ENCODE measurements at regions not wholly inside any gene's neighbourhood (a gene's known extent, or its start where the extent isn't known, plus 50 kb on each side); places are given as distances from the start of the nearest gene placed in this dataset.
"Not testable (repeated sequence)": the region's sequence is repeated elsewhere in the genome, so short reads cannot be mapped to it uniquely, and the experiment has no call there.

- H4K8ac ChIP-seq (replicated peaks; ENCODE audit: insufficient read length, low read depth, low read length); H3T11ph ChIP-seq (ENCODE audit: low read length); H4K20me1 ChIP-seq (ENCODE audit: control insufficient read depth, insufficient read depth, insufficient read length); H3K27me3 ChIP-seq (ENCODE audit: insufficient read depth, low read length); H4K91ac ChIP-seq (ENCODE audit: insufficient read length, low read depth, low read length); H2BK12ac ChIP-seq (ENCODE audit: insufficient read length, low read depth, low read length); H3K4me1 ChIP-seq (ENCODE audit: insufficient read depth, low read length); H3K79me1 ChIP-seq (ENCODE audit: insufficient read depth, low read depth, low read length, poor library complexity, severe bottlenecking); H2AFZ ChIP-seq (ENCODE audit: low read length); H3K18ac ChIP-seq (ENCODE audit: insufficient read length, low read depth, low read length); H3K9me3 ChIP-seq (ENCODE audit: control insufficient read depth, low read depth, low read length); H3K79me2 ChIP-seq (ENCODE audit: insufficient read depth, low read length); H2BK15ac ChIP-seq (ENCODE audit: low read depth, low read length); H2AK5ac ChIP-seq (ENCODE audit: insufficient read length, low read length); H3K36me3 Mint-ChIP-seq (ENCODE audit: insufficient read depth in 1 of 3, low read depth in 3 of 3); H2BK20ac ChIP-seq (ENCODE audit: low read depth, low read length, poor library complexity, severe bottlenecking); H3K56ac ChIP-seq (ENCODE audit: insufficient read length, low read depth, low read length); H3K23ac ChIP-seq (ENCODE audit: insufficient read length, low read depth, low read length); H3K23me2 ChIP-seq (ENCODE audit: insufficient read length, low read depth, low read length, poor library complexity, severe bottlenecking); H2BK5ac ChIP-seq (ENCODE audit: insufficient read length, low read length); H3K4me1 Mint-ChIP-seq; H3K14ac ChIP-seq (ENCODE audit: insufficient read depth, low read length); H3K4ac ChIP-seq (ENCODE audit: low read depth, low read length); H3K4me2 ChIP-seq (ENCODE audit: insufficient read depth, insufficient read length, low read length); H4K5ac ChIP-seq (ENCODE audit: insufficient read length, low read depth, low read length); H3K27ac ChIP-seq (ENCODE audit: insufficient read length, low read depth, low read length); H2BK120ac ChIP-seq (ENCODE audit: low read depth, low read length, poor library complexity, severe bottlenecking); H3K9ac ChIP-seq (ENCODE audit: extremely low read depth, insufficient read length, low read length); H3K27me3 Mint-ChIP-seq (ENCODE audit: low read depth); H3K9me3 Mint-ChIP-seq: not testable (repeated sequence)
- DNase-seq: peak; percentile 80
- no CpG with 5 or more reads among the region's 14 CpGs for WGBS (ENCODE audit: extremely low coverage, insufficient read length, low lambda C conversion rate)
- Mint-ChIP-seq H3K27ac (peak overlapping the region in 1 of 3 experiments; percentile 73; a peak in 1 of 7 replicates), H3K4me3 (peak overlapping the region in 1 of 2 experiments; percentile 54; a peak in 3 of 5 replicates)
These were observed 433.7 kb downstream of the CCSER2 start for GRCh38 chr10:84761994-84762614.

Measured in H9 (cell line).